ENCODE measurements at regions not wholly inside any gene's neighbourhood (a gene's known extent, or its start where the extent isn't known, plus 50 kb on each side); places are given as distances from the start of the nearest gene placed in this dataset.

DNA sequence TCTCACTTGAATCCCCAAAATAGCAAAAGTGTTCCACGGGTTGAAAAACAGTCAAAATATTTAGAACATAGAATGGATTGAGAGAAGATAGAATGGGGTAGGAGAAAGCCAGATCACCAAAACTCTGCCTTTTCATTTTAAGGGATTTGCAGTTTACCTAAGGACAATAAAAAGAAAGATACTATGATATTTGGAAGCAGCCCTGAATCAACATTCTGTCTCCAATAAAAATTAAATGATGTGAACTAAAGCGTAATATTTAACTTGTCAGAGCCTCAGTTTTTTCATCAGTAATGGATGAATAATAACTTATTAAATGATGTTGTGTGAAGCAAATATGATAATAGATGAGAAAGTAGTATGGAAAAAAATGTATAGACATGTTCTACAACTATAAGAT lies 100.2 kb upstream of the REG3G start:
- intact Hi-C loops (cut with micrococcal nuclease; ENCODE audit: unreplicated experiment), result no loop called here
- H3K4me1 ChIP-seq (ENCODE audit: insufficient read depth, low read length), result no peaks in the 10 kb centered on the region
- H4K20me1 ChIP-seq (ENCODE audit: insufficient read depth, low read length), result no peaks in the 10 kb centered on the region
- H3K9me3 ChIP-seq (ENCODE audit: low read length), result no peaks in the 10 kb centered on the region
- 2% methylated on average over 2 of the region's 2 CpGs for WGBS (ENCODE audit: low lambda C conversion rate)
- no TSS peak for BruUV-seq (replicated peaks)
- DNase-seq (ENCODE audit: low spot score) (no peak), ATAC-seq (no peak), FAIRE-seq (no peak)
- no peaks in the 10 kb centered on the region for H3K79me2 ChIP-seq (ENCODE audit: insufficient read depth, low read length)
- ChIA-PET POLR2A (no interaction called here), CTCF (ENCODE audit: low intra/inter-chr PET ratio, low total read pairs) (no interaction called here)
- H3K4me2 ChIP-seq (ENCODE audit: low read depth, low read length), result no peak overlapping the region
- H3K27ac ChIP-seq (ENCODE audit: extremely low read length, insufficient read depth, low read length), result no peak overlapping the region
- H2AFZ ChIP-seq (ENCODE audit: low read length), result no peak overlapping the region
- no peak overlapping the region for H3K4me3 ChIP-seq (replicated peaks in 1 of 3; ENCODE audit: insufficient read depth in 1 of 3, low read depth in 2 of 3, low read length in 3 of 3)
- H3K27me3 ChIP-seq (ENCODE audit: control insufficient read depth in 1 of 2, insufficient read depth in 2 of 2, low read length in 2 of 2), result no peaks in the 10 kb centered on the region
- no peak overlapping the region for H3K9ac ChIP-seq (ENCODE audit: insufficient read depth, low read depth, low read length)
- H3K36me3 ChIP-seq (replicated peaks in 1 of 2; ENCODE audit: control insufficient read depth in 1 of 2, insufficient read depth in 2 of 2, low read length in 2 of 2), result no peaks in the 10 kb centered on the region
- in situ Hi-C loops (cut with HindIII; ENCODE audit: extremely low pct_ligation_motif_present, low pct_unique_long_range_greater_than_20kb), result no loop called here
- no peak for TF ChIP-seq SALL1 (CRISPR knock-in tag; IDR thresholded peaks at IDR 0.05)
- TF ChIP-seq ZNF501 (CRISPR knock-in tag; IDR thresholded peaks at IDR 0.05), result no peak
- TF ChIP-seq SNRNP70 (IDR thresholded peaks at IDR 0.05; ENCODE audit: low read depth, low read length), result no peak
- TF ChIP-seq, protein P1, sequence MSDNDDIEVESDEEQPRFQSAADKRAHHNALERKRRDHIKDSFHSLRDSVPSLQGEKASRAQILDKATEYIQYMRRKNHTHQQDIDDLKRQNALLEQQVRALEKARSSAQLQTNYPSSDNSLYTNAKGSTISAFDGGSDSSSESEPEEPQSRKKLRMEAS (IDR thresholded peaks at IDR 0.05), result no peak
- TF ChIP-seq ATF7-NPFF (CRISPR knock-in tag; IDR thresholded peaks at IDR 0.05; ENCODE audit: low read depth), result no peak
- no peak for TF ChIP-seq ZKSCAN5 (CRISPR knock-in tag; IDR thresholded peaks at IDR 0.05)
- TF ChIP-seq, protein P2, sequence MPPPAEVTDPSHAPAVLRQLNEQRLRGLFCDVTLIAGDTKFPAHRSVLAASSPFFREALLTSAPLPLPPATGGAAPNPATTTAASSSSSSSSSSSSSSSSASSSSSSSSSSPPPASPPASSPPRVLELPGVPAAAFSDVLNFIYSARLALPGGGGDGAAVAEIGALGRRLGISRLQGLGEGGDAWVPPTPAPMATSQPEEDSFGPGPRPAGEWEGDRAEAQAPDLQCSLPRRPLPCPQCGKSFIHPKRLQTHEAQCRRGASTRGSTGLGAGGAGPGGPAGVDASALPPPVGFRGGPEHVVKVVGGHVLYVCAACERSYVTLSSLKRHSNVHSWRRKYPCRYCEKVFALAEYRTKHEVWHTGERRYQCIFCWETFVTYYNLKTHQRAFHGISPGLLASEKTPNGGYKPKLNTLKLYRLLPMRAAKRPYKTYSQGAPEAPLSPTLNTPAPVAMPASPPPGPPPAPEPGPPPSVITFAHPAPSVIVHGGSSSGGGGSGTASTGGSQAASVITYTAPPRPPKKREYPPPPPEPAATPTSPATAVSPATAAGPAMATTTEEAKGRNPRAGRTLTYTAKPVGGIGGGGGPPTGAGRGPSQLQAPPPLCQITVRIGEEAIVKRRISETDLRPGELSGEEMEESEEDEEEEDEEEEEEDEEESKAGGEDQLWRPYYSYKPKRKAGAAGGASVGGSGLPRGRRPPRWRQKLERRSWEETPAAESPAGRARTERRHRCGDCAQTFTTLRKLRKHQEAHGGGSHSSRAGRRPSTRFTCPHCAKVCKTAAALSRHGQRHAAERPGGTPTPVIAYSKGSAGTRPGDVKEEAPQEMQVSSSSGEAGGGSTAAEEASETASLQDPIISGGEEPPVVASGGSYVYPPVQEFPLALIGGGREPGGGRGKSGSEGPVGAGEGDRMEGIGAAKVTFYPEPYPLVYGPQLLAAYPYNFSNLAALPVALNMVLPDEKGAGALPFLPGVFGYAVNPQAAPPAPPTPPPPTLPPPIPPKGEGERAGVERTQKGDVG (CRISPR knock-in tag; IDR thresholded peaks at IDR 0.05; ENCODE audit: borderline replicate concordance), result no peak
- no peak for TF ChIP-seq ATRX (CRISPR knock-in tag; IDR thresholded peaks at IDR 0.05; ENCODE audit: borderline replicate concordance)
- TF ChIP-seq REL (CRISPR knock-in tag; conservative IDR thresholded peaks at IDR 0.05), result no peak
- no peak for TF ChIP-seq BRCA1 (CRISPR knock-in tag; IDR thresholded peaks at IDR 0.05)
- TF ChIP-seq ATM (IDR thresholded peaks at IDR 0.05; ENCODE audit: borderline replicate concordance), result no peak
- no peak for TF ChIP-seq ZNF335 (CRISPR knock-in tag; IDR thresholded peaks at IDR 0.05)
- TF ChIP-seq CC2D1A (CRISPR knock-in tag; IDR thresholded peaks at IDR 0.05), result no peak
- no peak for TF ChIP-seq ZNF572 (CRISPR knock-in tag; IDR thresholded peaks at IDR 0.05)
- TF ChIP-seq, protein P3, sequence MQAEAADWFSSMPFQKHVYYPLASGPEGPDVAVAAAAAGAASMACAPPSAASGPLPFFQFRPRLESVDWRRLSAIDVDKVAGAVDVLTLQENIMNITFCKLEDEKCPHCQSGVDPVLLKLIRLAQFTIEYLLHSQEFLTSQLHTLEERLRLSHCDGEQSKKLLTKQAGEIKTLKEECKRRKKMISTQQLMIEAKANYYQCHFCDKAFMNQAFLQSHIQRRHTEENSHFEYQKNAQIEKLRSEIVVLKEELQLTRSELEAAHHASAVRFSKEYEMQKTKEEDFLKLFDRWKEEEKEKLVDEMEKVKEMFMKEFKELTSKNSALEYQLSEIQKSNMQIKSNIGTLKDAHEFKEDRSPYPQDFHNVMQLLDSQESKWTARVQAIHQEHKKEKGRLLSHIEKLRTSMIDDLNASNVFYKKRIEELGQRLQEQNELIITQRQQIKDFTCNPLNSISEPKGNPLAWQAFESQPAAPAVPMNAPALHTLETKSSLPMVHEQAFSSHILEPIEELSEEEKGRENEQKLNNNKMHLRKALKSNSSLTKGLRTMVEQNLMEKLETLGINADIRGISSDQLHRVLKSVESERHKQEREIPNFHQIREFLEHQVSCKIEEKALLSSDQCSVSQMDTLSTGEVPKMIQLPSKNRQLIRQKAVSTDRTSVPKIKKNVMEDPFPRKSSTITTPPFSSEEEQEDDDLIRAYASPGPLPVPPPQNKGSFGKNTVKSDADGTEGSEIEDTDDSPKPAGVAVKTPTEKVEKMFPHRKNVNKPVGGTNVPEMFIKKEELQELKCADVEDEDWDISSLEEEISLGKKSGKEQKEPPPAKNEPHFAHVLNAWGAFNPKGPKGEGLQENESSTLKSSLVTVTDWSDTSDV (CRISPR knock-in tag; IDR thresholded peaks at IDR 0.05), result no peak
- no peak for TF ChIP-seq PHF5A (CRISPR knock-in tag; IDR thresholded peaks at IDR 0.05; ENCODE audit: low read depth, unreplicated experiment)
- TF ChIP-seq RELA (CRISPR knock-in tag; IDR thresholded peaks at IDR 0.05), result no peak
- TF ChIP-seq, protein P4, sequence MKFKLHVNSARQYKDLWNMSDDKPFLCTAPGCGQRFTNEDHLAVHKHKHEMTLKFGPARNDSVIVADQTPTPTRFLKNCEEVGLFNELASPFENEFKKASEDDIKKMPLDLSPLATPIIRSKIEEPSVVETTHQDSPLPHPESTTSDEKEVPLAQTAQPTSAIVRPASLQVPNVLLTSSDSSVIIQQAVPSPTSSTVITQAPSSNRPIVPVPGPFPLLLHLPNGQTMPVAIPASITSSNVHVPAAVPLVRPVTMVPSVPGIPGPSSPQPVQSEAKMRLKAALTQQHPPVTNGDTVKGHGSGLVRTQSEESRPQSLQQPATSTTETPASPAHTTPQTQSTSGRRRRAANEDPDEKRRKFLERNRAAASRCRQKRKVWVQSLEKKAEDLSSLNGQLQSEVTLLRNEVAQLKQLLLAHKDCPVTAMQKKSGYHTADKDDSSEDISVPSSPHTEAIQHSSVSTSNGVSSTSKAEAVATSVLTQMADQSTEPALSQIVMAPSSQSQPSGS (CRISPR knock-in tag; IDR thresholded peaks at IDR 0.05), result no peak

Data from HepG2 (cell line).